ENCODE measurements at regions not wholly inside any gene's neighbourhood (a gene's known extent, or its start where the extent isn't known, plus 50 kb on each side); places are given as distances from the start of the nearest gene placed in this dataset.

DNA sequence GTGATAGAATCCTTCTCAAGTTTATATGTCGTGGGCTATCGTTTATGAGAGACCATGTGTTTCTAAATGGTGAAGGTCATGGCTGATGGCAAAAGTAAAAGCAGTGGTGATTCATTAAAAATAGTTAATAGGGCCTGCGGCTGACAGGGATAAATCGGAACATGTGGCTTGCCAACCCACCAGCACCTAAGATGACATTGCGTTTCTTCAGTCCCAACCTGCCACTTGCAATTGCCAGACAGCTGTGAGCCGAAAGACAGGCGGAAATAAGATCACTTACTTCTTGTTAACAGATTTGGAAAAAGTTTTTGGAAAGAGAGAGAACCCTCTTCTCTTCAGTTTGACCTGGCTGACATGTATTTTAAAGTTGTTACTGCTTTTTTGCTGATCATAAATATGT, 131.5 kb upstream of the MPPED2 start (continued):
- TF ChIP-seq, protein P1, sequence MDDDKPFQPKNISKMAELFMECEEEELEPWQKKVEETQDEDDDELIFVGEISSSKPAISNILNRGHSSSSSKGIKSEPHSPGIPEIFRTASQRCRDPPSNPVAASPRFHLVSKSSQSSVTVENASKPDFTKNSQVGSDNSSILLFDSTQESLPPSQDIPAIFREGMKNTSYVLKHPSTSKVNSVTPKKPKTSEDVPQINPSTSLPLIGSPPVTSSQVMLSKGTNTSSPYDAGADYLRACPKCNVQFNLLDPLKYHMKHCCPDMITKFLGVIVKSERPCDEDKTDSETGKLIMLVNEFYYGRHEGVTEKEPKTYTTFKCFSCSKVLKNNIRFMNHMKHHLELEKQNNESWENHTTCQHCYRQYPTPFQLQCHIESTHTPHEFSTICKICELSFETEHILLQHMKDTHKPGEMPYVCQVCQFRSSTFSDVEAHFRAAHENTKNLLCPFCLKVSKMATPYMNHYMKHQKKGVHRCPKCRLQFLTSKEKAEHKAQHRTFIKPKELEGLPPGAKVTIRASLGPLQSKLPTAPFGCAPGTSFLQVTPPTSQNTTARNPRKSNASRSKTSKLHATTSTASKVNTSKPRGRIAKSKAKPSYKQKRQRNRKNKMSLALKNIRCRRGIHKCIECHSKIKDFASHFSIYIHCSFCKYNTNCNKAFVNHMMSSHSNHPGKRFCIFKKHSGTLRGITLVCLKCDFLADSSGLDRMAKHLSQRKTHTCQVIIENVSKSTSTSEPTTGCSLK (tag by site-specific recombination; IDR thresholded peaks at IDR 0.05): no peak
- no peak for TF ChIP-seq ZFP69B (tag by site-specific recombination; IDR thresholded peaks at IDR 0.05)

DNA sequence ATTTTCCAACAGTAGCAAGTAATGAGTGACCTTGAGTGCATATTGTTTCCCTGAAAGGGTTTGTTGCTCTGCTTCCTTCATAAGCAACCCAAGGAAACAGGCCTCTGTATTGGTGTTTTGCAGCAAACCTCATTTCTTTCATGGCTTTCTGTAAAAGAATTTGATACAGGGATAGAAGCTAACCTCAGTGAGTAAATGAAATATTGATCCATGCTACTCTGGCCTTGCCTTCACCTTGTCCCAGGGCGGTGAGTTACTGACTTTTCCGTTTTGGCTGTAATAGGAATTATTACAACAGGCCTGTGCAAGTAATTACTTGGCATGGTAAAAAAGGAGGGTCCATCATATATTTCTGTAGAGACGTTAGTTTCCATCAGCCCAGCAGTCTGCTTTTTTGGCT, 130.9 kb upstream of the MPPED2 start:
- no peaks in the 10 kb centered on the region for H3K9me3 ChIP-seq (ENCODE audit: control insufficient read depth, insufficient read depth, low read depth, low read length)
- no peak overlapping the region for H3K4me3 ChIP-seq (ENCODE audit: low read depth, low read length)
- POLR2A ChIA-PET: no interaction called here
- CTCF ChIA-PET: no interaction called here
- no peak overlapping the region for H3K27ac ChIP-seq (ENCODE audit: extremely low read depth, low read depth, low read length)
- H3K36me3 ChIP-seq (ENCODE audit: control insufficient read depth in 2 of 2, insufficient read depth in 1 of 2, low read length in 2 of 2): no peaks in the 10 kb centered on the region
- TF ChIP-seq YY2 (tag by site-specific recombination; IDR thresholded peaks at IDR 0.05) (no peak), ZNF792 (tag by site-specific recombination; IDR thresholded peaks at IDR 0.05) (no peak), KLF9 (tag by site-specific recombination; IDR thresholded peaks at IDR 0.05; ENCODE audit: low read depth) (no peak), ZNF548 (tag by site-specific recombination; IDR thresholded peaks at IDR 0.05) (no peak), ZNF132 (tag by site-specific recombination; IDR thresholded peaks at IDR 0.05; ENCODE audit: borderline replicate concordance) (no peak), ZNF555 (tag by site-specific recombination; conservative IDR thresholded peaks at IDR 0.05) (no peak), ZNF266 (tag by site-specific recombination; IDR thresholded peaks at IDR 0.05; ENCODE audit: low read depth) (no peak), ZNF585B (tag by site-specific recombination; IDR thresholded peaks at IDR 0.05) (no peak), RBAK (tag by site-specific recombination; IDR thresholded peaks at IDR 0.05) (no peak), REPIN1 (tag by site-specific recombination; IDR thresholded peaks at IDR 0.05; ENCODE audit: low read depth) (no peak), KLF8 (tag by site-specific recombination; IDR thresholded peaks at IDR 0.05) (no peak)
- TF ChIP-seq, protein P2, sequence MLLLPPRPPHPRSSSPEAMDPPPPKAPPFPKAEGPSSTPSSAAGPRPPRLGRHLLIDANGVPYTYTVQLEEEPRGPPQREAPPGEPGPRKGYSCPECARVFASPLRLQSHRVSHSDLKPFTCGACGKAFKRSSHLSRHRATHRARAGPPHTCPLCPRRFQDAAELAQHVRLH (tag by site-specific recombination; IDR thresholded peaks at IDR 0.05): no peak
- TF ChIP-seq, protein P3, sequence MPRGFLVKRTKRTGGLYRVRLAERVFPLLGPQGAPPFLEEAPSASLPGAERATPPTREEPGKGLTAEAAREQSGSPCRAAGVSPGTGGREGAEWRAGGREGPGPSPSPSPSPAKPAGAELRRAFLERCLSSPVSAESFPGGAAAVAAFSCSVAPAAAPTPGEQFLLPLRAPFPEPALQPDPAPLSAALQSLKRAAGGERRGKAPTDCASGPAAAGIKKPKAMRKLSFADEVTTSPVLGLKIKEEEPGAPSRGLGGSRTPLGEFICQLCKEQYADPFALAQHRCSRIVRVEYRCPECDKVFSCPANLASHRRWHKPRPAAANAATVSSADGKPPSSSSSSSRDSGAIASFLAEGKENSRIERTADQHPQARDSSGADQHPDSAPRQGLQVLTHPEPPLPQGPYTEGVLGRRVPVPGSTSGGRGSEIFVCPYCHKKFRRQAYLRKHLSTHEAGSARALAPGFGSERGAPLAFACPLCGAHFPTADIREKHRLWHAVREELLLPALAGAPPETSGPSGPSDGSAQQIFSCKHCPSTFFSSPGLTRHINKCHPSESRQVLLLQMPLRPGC (tag by site-specific recombination; IDR thresholded peaks at IDR 0.05): no peak
- TF ChIP-seq, protein P4, sequence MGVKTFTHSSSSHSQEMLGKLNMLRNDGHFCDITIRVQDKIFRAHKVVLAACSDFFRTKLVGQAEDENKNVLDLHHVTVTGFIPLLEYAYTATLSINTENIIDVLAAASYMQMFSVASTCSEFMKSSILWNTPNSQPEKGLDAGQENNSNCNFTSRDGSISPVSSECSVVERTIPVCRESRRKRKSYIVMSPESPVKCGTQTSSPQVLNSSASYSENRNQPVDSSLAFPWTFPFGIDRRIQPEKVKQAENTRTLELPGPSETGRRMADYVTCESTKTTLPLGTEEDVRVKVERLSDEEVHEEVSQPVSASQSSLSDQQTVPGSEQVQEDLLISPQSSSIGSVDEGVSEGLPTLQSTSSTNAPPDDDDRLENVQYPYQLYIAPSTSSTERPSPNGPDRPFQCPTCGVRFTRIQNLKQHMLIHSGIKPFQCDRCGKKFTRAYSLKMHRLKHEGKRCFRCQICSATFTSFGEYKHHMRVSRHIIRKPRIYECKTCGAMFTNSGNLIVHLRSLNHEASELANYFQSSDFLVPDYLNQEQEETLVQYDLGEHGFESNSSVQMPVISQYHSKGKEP (tag by site-specific recombination; IDR thresholded peaks at IDR 0.05): no peak
- no peaks in the 10 kb centered on the region for H3K4me1 ChIP-seq (ENCODE audit: control insufficient read depth, insufficient read depth, low read length)

DNA sequence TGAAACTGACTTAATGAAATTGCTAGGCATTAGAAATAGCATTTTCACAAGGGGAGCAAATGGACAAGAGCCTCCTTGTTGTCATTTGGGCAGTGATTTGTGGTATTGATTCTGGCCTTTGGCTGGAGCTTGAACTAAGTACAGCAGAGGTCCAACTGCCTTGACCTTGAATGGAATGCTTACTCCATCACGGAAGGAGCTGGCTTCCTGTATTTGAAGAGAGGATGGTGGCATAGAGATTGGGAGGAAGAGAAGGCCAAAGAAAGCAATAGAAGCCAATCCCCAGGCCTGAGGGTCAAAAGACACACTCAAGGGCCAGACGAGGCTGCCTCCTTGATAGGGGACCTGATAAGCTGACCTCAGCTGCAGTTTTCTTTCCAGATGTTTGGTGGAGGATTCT, 126.6 kb upstream of the MPPED2 start:
- TF ChIP-seq ZBTB8A (tag by site-specific recombination; IDR thresholded peaks at IDR 0.05) (no peak), SETDB1 (IDR thresholded peaks at IDR 0.05; ENCODE audit: insufficient read length, low read length) (no peak), ZNF112 (tag by site-specific recombination; IDR thresholded peaks at IDR 0.05) (no peak), ZNF19 (tag by site-specific recombination; IDR thresholded peaks at IDR 0.05; ENCODE audit: low read depth) (no peak), ZNF658 (tag by site-specific recombination; IDR thresholded peaks at IDR 0.05) (no peak), ZNF350 (tag by site-specific recombination; IDR thresholded peaks at IDR 0.05) (no peak), ZBTB1 (tag by site-specific recombination; IDR thresholded peaks at IDR 0.05) (no peak), ZNF530 (tag by site-specific recombination; IDR thresholded peaks at IDR 0.05; ENCODE audit: low read depth) (no peak), ZNF184 (tag by site-specific recombination; IDR thresholded peaks at IDR 0.05) (no peak)
- TF ChIP-seq, protein P5, sequence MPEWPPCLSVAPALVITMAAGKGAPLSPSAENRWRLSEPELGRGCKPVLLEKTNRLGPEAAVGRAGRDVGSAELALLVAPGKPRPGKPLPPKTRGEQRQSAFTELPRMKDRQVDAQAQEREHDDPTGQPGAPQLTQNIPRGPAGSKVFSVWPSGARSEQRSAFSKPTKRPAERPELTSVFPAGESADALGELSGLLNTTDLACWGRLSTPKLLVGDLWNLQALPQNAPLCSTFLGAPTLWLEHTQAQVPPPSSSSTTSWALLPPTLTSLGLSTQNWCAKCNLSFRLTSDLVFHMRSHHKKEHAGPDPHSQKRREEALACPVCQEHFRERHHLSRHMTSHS (tag by site-specific recombination; IDR thresholded peaks at IDR 0.05): no peak
- TF ChIP-seq, protein P6, sequence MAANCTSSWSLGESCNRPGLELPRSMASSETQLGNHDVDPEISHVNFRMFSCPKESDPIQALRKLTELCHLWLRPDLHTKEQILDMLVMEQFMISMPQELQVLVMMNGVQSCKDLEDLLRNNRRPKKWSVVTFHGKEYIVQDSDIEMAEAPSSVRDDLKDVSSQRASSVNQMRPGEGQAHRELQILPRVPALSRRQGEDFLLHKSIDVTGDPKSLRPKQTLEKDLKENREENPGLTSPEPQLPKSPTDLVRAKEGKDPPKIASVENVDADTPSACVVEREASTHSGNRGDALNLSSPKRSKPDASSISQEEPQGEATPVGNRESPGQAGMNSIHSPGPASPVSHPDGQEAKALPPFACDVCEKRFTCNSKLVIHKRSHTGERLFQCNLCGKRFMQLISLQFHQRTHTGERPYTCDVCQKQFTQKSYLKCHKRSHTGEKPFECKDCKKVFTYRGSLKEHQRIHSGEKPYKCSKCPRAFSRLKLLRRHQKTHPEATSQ (tag by site-specific recombination; IDR thresholded peaks at IDR 0.05): no peak
- POLR2A ChIA-PET: no interaction called here
- no peaks in the 10 kb centered on the region for H3K4me1 ChIP-seq (ENCODE audit: control insufficient read depth, insufficient read depth, low read length)
- no peak overlapping the region for H3K4me3 ChIP-seq (ENCODE audit: low read depth, low read length)
- CTCF ChIA-PET: no interaction called here
- H3K9me3 ChIP-seq (ENCODE audit: control insufficient read depth, insufficient read depth, low read depth, low read length): no peaks in the 10 kb centered on the region
- no peaks in the 10 kb centered on the region for H3K36me3 ChIP-seq (ENCODE audit: control insufficient read depth in 2 of 2, insufficient read depth in 1 of 2, low read length in 2 of 2)
- H3K27ac ChIP-seq (ENCODE audit: extremely low read depth, low read depth, low read length): no peak overlapping the region

Data from HEK293 (cell line).